ENCODE measurements at regions not wholly inside any gene's neighbourhood (a gene's known extent, or its start where the extent isn't known, plus 50 kb on each side); places are given as distances from the start of the nearest gene placed in this dataset.

DNA sequence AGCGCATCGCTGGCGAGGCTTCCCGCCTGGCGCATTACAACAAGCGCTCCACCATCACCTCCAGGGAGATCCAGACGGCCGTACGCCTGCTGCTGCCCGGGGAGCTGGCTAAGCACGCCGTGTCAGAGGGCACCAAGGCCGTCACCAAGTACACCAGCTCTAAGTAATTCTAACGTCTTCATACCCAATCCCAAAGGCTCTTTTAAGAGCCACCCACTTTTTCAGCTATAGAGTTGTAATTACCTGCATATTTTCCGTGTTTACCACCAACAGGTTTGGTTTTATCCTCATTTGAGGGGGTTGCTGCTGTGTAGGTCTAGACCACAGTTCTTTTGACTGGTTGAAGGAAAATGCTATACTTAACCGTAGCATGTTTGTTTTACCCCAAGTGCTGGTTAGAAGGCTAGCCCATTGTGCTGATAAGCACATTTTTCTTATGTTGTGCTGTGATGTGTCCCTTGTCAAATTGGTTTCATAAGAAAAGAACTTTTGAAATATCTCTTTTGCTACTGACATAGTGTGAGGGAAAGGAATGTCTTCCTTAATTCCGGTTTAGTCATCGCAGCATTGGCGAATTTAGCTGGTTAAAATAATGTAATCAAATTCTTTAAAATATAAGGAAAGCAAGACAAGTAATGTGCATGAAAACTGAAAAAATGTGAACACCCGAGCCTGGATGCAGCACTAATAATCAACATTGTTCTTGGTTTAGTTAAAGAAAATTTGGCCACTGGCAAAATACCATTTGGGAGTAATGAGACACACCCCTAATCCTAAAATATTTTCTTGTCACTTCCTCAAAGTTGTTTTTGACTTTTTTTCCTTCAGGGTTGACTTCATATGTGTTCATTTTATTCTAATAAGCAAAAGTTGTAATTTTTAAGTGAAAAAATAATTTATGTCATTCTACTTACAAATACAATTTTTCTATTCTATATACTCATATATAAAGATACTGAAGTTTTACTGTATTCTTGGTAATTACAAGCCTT lies 112.8 kb downstream of the HFE start:
- Histone ChIP-seq H3F3A (ENCODE audit: insufficient read depth, low read length, poor library complexity, severe bottlenecking) (peaks cover 15% of the 10 kb centered on the region), H3K9ac (ENCODE audit: low read length) (peak overlapping the region; percentile 84), H4K20me1 (ENCODE audit: insufficient read depth) (peaks cover 29% of the 10 kb centered on the region), H3K27me3 (ENCODE audit: insufficient read depth, low read depth, low read length) (no peaks in the 10 kb centered on the region), H3K27ac (ENCODE audit: low read length) (peak overlapping the region; percentile 92), H3K4me3 (ENCODE audit: low read length) (peak overlapping the region; percentile 80), H3K9me2 (ENCODE audit: insufficient read depth, low read length) (no peaks in the 10 kb centered on the region), H3K36me3 (ENCODE audit: insufficient read depth, low read length) (no peaks in the 10 kb centered on the region), H3K4me2 (ENCODE audit: low read length) (peak overlapping the region; percentile 86), H3K9me3 (ENCODE audit: low read length) (no peaks in the 10 kb centered on the region), H2AFZ (ENCODE audit: low read depth, low read length) (no peak overlapping the region), H3K79me2 (replicated peaks; ENCODE audit: insufficient read depth, low read length) (peaks cover 25% of the 10 kb centered on the region)
- TF ChIP-seq EP300 (conservative IDR thresholded peaks at IDR 0.05; ENCODE audit: poor library complexity, severe bottlenecking) (no peak), RAD21 (conservative IDR thresholded peaks at IDR 0.05) (no peak), MXI1 (conservative IDR thresholded peaks at IDR 0.05; ENCODE audit: poor library complexity, severe bottlenecking) (peak; percentile 7), TAF1 (IDR thresholded peaks at IDR 0.05; ENCODE audit: low read depth) (peak; percentile 18)
- TF ChIP-seq, protein P1, sequence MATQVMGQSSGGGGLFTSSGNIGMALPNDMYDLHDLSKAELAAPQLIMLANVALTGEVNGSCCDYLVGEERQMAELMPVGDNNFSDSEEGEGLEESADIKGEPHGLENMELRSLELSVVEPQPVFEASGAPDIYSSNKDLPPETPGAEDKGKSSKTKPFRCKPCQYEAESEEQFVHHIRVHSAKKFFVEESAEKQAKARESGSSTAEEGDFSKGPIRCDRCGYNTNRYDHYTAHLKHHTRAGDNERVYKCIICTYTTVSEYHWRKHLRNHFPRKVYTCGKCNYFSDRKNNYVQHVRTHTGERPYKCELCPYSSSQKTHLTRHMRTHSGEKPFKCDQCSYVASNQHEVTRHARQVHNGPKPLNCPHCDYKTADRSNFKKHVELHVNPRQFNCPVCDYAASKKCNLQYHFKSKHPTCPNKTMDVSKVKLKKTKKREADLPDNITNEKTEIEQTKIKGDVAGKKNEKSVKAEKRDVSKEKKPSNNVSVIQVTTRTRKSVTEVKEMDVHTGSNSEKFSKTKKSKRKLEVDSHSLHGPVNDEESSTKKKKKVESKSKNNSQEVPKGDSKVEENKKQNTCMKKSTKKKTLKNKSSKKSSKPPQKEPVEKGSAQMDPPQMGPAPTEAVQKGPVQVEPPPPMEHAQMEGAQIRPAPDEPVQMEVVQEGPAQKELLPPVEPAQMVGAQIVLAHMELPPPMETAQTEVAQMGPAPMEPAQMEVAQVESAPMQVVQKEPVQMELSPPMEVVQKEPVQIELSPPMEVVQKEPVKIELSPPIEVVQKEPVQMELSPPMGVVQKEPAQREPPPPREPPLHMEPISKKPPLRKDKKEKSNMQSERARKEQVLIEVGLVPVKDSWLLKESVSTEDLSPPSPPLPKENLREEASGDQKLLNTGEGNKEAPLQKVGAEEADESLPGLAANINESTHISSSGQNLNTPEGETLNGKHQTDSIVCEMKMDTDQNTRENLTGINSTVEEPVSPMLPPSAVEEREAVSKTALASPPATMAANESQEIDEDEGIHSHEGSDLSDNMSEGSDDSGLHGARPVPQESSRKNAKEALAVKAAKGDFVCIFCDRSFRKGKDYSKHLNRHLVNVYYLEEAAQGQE (IDR thresholded peaks at IDR 0.05; ENCODE audit: borderline replicate concordance), result peak; percentile 72
- TF ChIP-seq, protein P2, sequence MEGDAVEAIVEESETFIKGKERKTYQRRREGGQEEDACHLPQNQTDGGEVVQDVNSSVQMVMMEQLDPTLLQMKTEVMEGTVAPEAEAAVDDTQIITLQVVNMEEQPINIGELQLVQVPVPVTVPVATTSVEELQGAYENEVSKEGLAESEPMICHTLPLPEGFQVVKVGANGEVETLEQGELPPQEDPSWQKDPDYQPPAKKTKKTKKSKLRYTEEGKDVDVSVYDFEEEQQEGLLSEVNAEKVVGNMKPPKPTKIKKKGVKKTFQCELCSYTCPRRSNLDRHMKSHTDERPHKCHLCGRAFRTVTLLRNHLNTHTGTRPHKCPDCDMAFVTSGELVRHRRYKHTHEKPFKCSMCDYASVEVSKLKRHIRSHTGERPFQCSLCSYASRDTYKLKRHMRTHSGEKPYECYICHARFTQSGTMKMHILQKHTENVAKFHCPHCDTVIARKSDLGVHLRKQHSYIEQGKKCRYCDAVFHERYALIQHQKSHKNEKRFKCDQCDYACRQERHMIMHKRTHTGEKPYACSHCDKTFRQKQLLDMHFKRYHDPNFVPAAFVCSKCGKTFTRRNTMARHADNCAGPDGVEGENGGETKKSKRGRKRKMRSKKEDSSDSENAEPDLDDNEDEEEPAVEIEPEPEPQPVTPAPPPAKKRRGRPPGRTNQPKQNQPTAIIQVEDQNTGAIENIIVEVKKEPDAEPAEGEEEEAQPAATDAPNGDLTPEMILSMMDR (IDR thresholded peaks at IDR 0.05; ENCODE audit: poor library complexity, severe bottlenecking), result no peak

DNA sequence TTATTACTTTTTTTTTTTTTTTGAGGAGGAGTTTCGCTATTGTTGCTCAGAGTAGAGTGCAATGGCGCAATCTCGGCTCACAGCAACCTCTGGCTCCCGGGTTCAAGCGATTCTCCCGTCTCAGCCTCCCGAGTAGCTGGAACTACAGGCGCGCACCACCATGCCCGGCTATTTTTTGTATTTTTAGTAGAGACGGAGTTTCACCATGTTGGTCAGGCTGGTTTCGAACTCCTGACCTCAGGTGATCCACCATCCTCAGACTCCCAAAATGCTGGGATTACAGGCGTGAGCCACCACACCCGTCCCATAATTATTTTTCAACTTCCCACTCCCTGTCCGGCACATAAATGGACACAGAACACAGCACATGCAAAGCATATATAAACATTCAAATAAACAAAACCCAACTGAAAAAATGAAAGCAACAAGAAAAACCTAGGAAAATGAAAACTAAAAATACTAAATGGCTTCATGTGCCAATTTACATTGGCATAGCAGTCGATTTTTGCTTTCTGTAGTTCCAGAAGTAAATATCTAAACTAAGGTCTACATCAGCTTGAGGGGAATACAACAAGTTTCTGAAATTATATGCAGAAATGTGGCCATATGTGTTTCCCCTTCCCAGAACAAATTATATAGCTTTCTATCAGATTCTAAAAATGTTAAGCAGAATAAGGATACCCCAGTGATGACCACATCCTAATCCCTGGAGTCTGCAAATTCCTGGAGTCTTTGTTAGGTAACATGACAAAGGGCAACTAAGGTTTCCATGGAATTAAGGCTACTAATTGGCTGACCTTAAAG lies 113.9 kb downstream of the HFE start:
- peaks cover 14% of the 10 kb centered on the region for H3F3A ChIP-seq (ENCODE audit: insufficient read depth, low read length, poor library complexity, severe bottlenecking)
- peak overlapping the region; percentile 23 for H3K4me3 ChIP-seq (ENCODE audit: low read length)
- H2AFZ ChIP-seq (ENCODE audit: low read depth, low read length), result no peak overlapping the region
- no peak overlapping the region for H3K27ac ChIP-seq (ENCODE audit: low read length)
- H4K20me1 ChIP-seq (ENCODE audit: insufficient read depth), result peaks cover 27% of the 10 kb centered on the region
- no peaks in the 10 kb centered on the region for H3K27me3 ChIP-seq (ENCODE audit: insufficient read depth, low read depth, low read length)
- no peaks in the 10 kb centered on the region for H3K36me3 ChIP-seq (ENCODE audit: insufficient read depth, low read length)
- no peaks in the 10 kb centered on the region for H3K9me3 ChIP-seq (ENCODE audit: low read length)
- TF ChIP-seq TAF1 (IDR thresholded peaks at IDR 0.05; ENCODE audit: low read depth), result no peak
- TF ChIP-seq, protein P1 (IDR thresholded peaks at IDR 0.05; ENCODE audit: borderline replicate concordance), result no peak
- TF ChIP-seq MXI1 (conservative IDR thresholded peaks at IDR 0.05; ENCODE audit: poor library complexity, severe bottlenecking), result no peak
- TF ChIP-seq EP300 (conservative IDR thresholded peaks at IDR 0.05; ENCODE audit: poor library complexity, severe bottlenecking), result no peak
- no peak for TF ChIP-seq EZH2 (IDR thresholded peaks at IDR 0.05; ENCODE audit: borderline replicate concordance, insufficient read depth, low read length, poor library complexity, severe bottlenecking)
- TF ChIP-seq RAD21 (conservative IDR thresholded peaks at IDR 0.05), result no peak
- TF ChIP-seq POLR2AphosphoS5 (IDR thresholded peaks at IDR 0.05), result no peak
- TF ChIP-seq SMC3 (conservative IDR thresholded peaks at IDR 0.05; ENCODE audit: poor library complexity), result no peak
- TF ChIP-seq, protein P2 (IDR thresholded peaks at IDR 0.05; ENCODE audit: poor library complexity, severe bottlenecking), result no peak
- H3K9ac ChIP-seq (ENCODE audit: low read length), result no peak overlapping the region
- H3K79me2 ChIP-seq (replicated peaks; ENCODE audit: insufficient read depth, low read length), result peaks cover 18% of the 10 kb centered on the region
- H3K4me2 ChIP-seq (ENCODE audit: low read length), result no peak overlapping the region
- H3K9me2 ChIP-seq (ENCODE audit: insufficient read depth, low read length), result no peaks in the 10 kb centered on the region
